H7 (cell line): ENCODE measurements at regions not wholly inside any gene's neighbourhood (a gene's known extent, or its start where the extent isn't known, plus 50 kb on each side); places are given as distances from the start of the nearest gene placed in this dataset.
A peak's percentile ranks its signal among the peaks of the same experiment; 100 is the strongest.

ENCODE experiments used
- DNase-seq: peaks from one replicate; pipeline ENCODE4 v3.0.0; 2012
- H3K27me3 ChIP-seq: 2 replicates; pipeline ENCODE4 v1.6.0; 2011; ENCODE audit warnings: mild to moderate bottlenecking, low read length; ENCODE audit not compliant: control insufficient read depth, insufficient read depth
- H3K36me3 ChIP-seq: replicated peaks from 2 replicates; pipeline ENCODE4 v1.5.1; 2011; ENCODE audit warnings: low read length; ENCODE audit not compliant: control insufficient read depth, insufficient read depth
- H3K4me3 ChIP-seq: 2 replicates; pipeline ENCODE4 v1.5.1; 2011; ENCODE audit warnings: low read depth, mild to moderate bottlenecking, control low read depth, low read length, moderate library complexity; ENCODE audit not compliant: insufficient read depth

- Histone ChIP-seq H3K27me3 (no peaks in the 10 kb centered on the region), H3K36me3 (no peaks in the 10 kb centered on the region), H3K4me3 (no peak overlapping the region)
- no peak for DNase-seq
These were observed 708.8 kb downstream of the UQCRFS1 start for GRCh38 chr19:28504139-28504538.

- Histone ChIP-seq H3K27me3 (no peaks in the 10 kb centered on the region), H3K36me3 (no peaks in the 10 kb centered on the region), H3K4me3 (no peak overlapping the region)
- DNase-seq = no peak
These were observed 709.8 kb downstream of the UQCRFS1 start for GRCh38 chr19:28502879-28503734.

- Histone ChIP-seq H3K27me3 (no peaks in the 10 kb centered on the region), H3K36me3 (no peaks in the 10 kb centered on the region), H3K4me3 (no peak overlapping the region)
- no peak for DNase-seq
These were observed 711.0 kb downstream of the UQCRFS1 start for GRCh38 chr19:28501976-28502375.

- H3K4me3 ChIP-seq = no peak overlapping the region
- no peaks in the 10 kb centered on the region for H3K27me3 ChIP-seq
- H3K36me3 ChIP-seq = no peaks in the 10 kb centered on the region
- no peak for DNase-seq
These were observed 711.8 kb downstream of the UQCRFS1 start for GRCh38 chr19:28500982-28501630.

GRCh38 chr19:28500296-28500695 lies 712.7 kb downstream of the UQCRFS1 start:
- no peak overlapping the region for H3K4me3 ChIP-seq
- DNase-seq = no peak
- no peaks in the 10 kb centered on the region for H3K36me3 ChIP-seq
- H3K27me3 ChIP-seq = no peaks in the 10 kb centered on the region

- no peak for DNase-seq
- H3K4me3 ChIP-seq = no peak overlapping the region
These were observed 714.5 kb downstream of the UQCRFS1 start for GRCh38 chr19:28498404-28498976.

GRCh38 chr19:28497887-28498286 lies 715.1 kb downstream of the UQCRFS1 start:
- Histone ChIP-seq H3K36me3 (no peaks in the 10 kb centered on the region), H3K4me3 (no peak overlapping the region), H3K27me3 (no peaks in the 10 kb centered on the region)
- DNase-seq = no peak

More at GRCh38 chr19:28498404-28498976, 714.5 kb downstream of the UQCRFS1 start:
- Histone ChIP-seq H3K27me3 (no peaks in the 10 kb centered on the region), H3K36me3 (no peaks in the 10 kb centered on the region)

- no peak overlapping the region for H3K4me3 ChIP-seq
These were observed 715.8 kb downstream of the UQCRFS1 start for GRCh38 chr19:28497137-28497536.

GRCh38 chr19:28495046-28495445 lies 717.9 kb downstream of the UQCRFS1 start:
- H3K4me3 ChIP-seq = no peak overlapping the region
- H3K27me3 ChIP-seq = no peaks in the 10 kb centered on the region
- no peak for DNase-seq
- no peaks in the 10 kb centered on the region for H3K36me3 ChIP-seq

More at GRCh38 chr19:28497137-28497536, 715.8 kb downstream of the UQCRFS1 start:
- Histone ChIP-seq H3K36me3 (no peaks in the 10 kb centered on the region), H3K27me3 (no peaks in the 10 kb centered on the region)
- no peak for DNase-seq

- no peak for DNase-seq
- H3K4me3 ChIP-seq = no peak overlapping the region
- no peaks in the 10 kb centered on the region for H3K27me3 ChIP-seq
- no peaks in the 10 kb centered on the region for H3K36me3 ChIP-seq
These were observed 718.5 kb downstream of the UQCRFS1 start for GRCh38 chr19:28494461-28494860.

- no peak overlapping the region for H3K4me3 ChIP-seq
- H3K36me3 ChIP-seq = no peaks in the 10 kb centered on the region
- no peaks in the 10 kb centered on the region for H3K27me3 ChIP-seq
- DNase-seq = peak; percentile 51
These were observed 719.1 kb downstream of the UQCRFS1 start for GRCh38 chr19:28493884-28494283.

- Histone ChIP-seq H3K36me3 (no peaks in the 10 kb centered on the region), H3K27me3 (no peaks in the 10 kb centered on the region), H3K4me3 (no peak overlapping the region)
- no peak for DNase-seq
These were observed 720.3 kb downstream of the UQCRFS1 start for GRCh38 chr19:28492621-28493020.

GRCh38 chr19:28492201-28492600 lies 720.8 kb downstream of the UQCRFS1 start:
- H3K27me3 ChIP-seq = no peaks in the 10 kb centered on the region
- no peak for DNase-seq

GRCh38 chr19:28489776-28490175 lies 723.2 kb downstream of the UQCRFS1 start:
- no peaks in the 10 kb centered on the region for H3K27me3 ChIP-seq
- no peak for DNase-seq
- H3K36me3 ChIP-seq = no peaks in the 10 kb centered on the region
- no peak overlapping the region for H3K4me3 ChIP-seq

More at GRCh38 chr19:28492201-28492600, 720.8 kb downstream of the UQCRFS1 start:
- H3K4me3 ChIP-seq = no peak overlapping the region
- no peaks in the 10 kb centered on the region for H3K36me3 ChIP-seq

GRCh38 chr19:28489126-28489660 lies 723.8 kb downstream of the UQCRFS1 start:
- Histone ChIP-seq H3K27me3 (no peaks in the 10 kb centered on the region), H3K4me3 (no peak overlapping the region), H3K36me3 (no peaks in the 10 kb centered on the region)
- DNase-seq = no peak
